Muscle of leg (tissue), 3 donors: ENCODE measurements at regions not wholly inside any gene's neighbourhood (a gene's known extent, or its start where the extent isn't known, plus 50 kb on each side); places are given as distances from the start of the nearest gene placed in this dataset.

Source experiments
- DNase-seq: peaks from one replicate; pipeline ENCODE4 v3.0.0; 2013
- H3K27ac ChIP-seq: one replicate; pipeline ENCODE4 v1.5.1; 2013; ENCODE audit warnings: mild to moderate bottlenecking, low read length, control low read depth
- H3K27me3 ChIP-seq: one replicate; pipeline ENCODE4 v1.6.1; 2013; ENCODE audit warnings: low read length; ENCODE audit not compliant: control insufficient read depth, insufficient read depth
- H3K36me3 ChIP-seq: one replicate; pipeline ENCODE4 v1.6.1; 2013; ENCODE audit warnings: low read length; ENCODE audit not compliant: control insufficient read depth, insufficient read depth
- H3K4me1 ChIP-seq: one replicate; pipeline ENCODE4 v1.6.1; 2013; ENCODE audit warnings: low read length; ENCODE audit not compliant: control insufficient read depth, insufficient read depth
- H3K4me3 ChIP-seq: one replicate; pipeline ENCODE4 v1.5.1; 2013; ENCODE audit warnings: low read length, control low read depth
- H3K9me3 ChIP-seq: replicated peaks from 2 replicates; pipeline ENCODE4 v1.6.1; 2013; ENCODE audit warnings: low read depth, low read length; ENCODE audit not compliant: control insufficient read depth
- WGBS: methylation state at CpG from one replicate; pipeline ENCODE4 v1.1.5; 2013; ENCODE audit warnings: missing lambda C conversion rate; ENCODE audit not compliant: insufficient coverage; 5-methylcytosine and 5-hydroxymethylcytosine counted together

DNA sequence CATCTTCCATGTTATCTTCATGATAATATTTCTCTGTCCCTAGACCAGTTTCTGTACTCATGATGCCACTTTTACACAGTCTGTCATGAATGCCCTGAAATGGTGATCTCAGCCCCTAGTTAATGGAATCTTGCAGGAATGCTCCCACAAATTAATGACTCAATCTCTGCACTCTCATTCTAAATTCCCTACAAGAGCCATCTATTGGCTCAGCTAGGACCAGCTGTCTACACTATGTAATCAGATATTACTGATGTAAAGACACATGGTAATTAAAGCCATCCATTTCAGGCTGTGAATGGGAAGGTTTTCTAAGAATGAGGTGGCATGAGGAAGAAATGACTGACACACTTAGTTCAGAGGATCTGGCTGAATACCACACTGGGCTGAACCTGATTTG, 199.1 kb upstream of the KCND3 start:
- Histone ChIP-seq H3K9me3 (no peaks in the 10 kb centered on the region), H3K27me3 (no peaks in the 10 kb centered on the region), H3K4me1 (no peaks in the 10 kb centered on the region)

DNA sequence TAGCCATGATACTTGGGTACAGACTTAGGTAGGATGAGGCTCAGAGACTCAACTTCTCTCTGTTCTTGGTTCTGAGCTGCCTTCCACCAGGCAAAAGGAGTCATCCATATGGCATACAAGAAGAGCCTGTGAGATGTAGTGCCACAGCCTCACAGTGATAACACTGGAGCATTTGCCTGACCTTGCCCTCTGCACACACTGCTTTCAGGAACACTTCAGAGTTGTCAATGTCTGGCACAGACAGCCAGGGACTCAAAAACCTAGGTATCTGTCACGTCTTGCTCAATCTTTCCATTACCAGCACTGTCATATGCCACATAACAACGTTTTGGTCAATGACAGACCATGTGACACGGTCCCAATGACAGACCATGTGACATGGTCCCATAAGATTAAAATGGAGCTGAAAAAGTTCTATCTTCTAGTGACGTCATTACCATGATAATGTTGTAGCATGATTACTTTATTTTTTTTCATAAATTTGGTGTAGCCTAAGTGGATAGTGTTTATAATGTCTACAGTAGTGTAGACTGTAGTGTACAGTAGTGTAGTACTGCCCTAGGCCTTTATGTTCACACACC, 199.9 kb upstream of the CTTNBP2NL start:
- no peaks in the 10 kb centered on the region for H3K27me3 ChIP-seq
- DNase-seq = no peak
- no peak overlapping the region for H3K27ac ChIP-seq
- no peaks in the 10 kb centered on the region for H3K9me3 ChIP-seq
- H3K4me1 ChIP-seq = no peaks in the 10 kb centered on the region
- no peaks in the 10 kb centered on the region for H3K36me3 ChIP-seq
- no peak overlapping the region for H3K4me3 ChIP-seq
- no CpG with 5 or more reads among the region's 4 CpGs for whole genome bisulfite sequencing

More for the DNA sequence above, 199.1 kb upstream of the KCND3 start:
- no peak overlapping the region for H3K4me3 ChIP-seq
- DNase-seq = no peak
- no peaks in the 10 kb centered on the region for H3K36me3 ChIP-seq
- no peak overlapping the region for H3K27ac ChIP-seq

DNA sequence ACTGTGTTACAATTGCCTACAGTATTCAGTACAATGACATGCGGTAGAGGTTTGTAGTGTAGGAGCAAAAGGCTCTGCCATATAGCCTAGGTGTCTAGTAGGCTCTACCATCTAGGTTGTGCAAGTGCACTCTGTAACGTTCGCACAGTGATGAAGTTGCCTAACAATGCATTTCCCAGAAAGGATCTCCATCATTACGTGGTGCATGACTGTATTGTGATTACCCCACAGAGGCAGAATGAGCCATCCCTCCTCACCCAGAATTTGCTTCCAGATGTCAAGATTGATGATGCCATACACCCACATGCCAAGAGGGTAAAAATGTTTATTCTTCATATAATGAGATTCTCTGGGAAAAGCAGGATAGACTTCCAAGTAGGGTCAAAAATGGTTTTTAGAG, 199.3 kb upstream of the CTTNBP2NL start:
- Histone ChIP-seq H3K27me3 (no peaks in the 10 kb centered on the region), H3K27ac (no peak overlapping the region), H3K4me1 (no peaks in the 10 kb centered on the region), H3K9me3 (no peaks in the 10 kb centered on the region), H3K36me3 (no peaks in the 10 kb centered on the region), H3K4me3 (no peak overlapping the region)
- no peak for DNase-seq
- WGBS = no CpG with 5 or more reads among the region's 4 CpGs

DNA sequence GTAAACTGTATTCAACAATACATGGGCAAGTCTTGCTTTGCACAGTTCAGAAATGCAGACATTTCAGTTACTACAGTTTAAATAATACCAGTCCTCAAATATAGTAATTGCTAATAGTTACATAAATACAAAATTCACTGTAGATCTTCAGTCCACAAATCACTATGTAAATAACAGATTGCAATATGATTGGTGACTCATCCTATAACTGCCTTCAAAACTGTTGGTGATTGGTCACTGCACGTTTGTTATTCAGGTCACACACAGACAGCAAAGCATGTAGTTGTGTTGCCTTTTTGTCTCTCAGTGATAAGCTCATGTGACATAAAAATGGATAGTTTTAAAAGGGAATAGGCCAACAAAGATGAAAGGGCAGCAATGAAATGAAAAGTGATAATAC, 186.5 kb upstream of the CTTNBP2NL start:
- Histone ChIP-seq H3K9me3 (no peaks in the 10 kb centered on the region), H3K4me1 (no peaks in the 10 kb centered on the region), H3K27me3 (no peaks in the 10 kb centered on the region), H3K4me3 (no peak overlapping the region), H3K36me3 (no peaks in the 10 kb centered on the region), H3K27ac (no peak overlapping the region)
- DNase-seq = no peak
- 60% methylated on average over 1 of the region's 1 CpG for WGBS

DNA sequence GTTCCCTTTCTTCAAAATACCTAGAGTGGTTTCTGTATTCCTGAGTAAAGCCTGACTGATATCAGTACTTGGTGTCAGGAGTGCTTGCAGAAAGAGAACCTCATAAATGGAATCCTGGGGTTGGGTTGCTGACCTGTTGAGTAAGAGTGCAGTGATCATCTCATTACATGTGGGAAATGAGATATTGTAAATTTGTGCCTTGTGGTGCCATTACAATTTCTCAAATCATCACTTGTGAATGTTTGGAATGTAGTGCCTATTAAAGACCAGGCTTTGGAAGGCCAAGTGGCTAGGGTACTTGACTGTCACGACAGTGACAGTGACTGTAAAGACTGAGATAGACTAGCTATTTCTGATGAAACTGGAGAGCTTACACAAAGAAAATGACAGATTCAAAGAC, 176.7 kb upstream of the CTTNBP2NL start:
- H3K9me3 ChIP-seq = no peaks in the 10 kb centered on the region
- no peak overlapping the region for H3K4me3 ChIP-seq
- no peak for DNase-seq
- WGBS = 83% methylated on average over 1 of the region's 1 CpG
- no peaks in the 10 kb centered on the region for H3K27me3 ChIP-seq
- H3K27ac ChIP-seq = no peak overlapping the region
- no peaks in the 10 kb centered on the region for H3K4me1 ChIP-seq
- no peaks in the 10 kb centered on the region for H3K36me3 ChIP-seq

DNA sequence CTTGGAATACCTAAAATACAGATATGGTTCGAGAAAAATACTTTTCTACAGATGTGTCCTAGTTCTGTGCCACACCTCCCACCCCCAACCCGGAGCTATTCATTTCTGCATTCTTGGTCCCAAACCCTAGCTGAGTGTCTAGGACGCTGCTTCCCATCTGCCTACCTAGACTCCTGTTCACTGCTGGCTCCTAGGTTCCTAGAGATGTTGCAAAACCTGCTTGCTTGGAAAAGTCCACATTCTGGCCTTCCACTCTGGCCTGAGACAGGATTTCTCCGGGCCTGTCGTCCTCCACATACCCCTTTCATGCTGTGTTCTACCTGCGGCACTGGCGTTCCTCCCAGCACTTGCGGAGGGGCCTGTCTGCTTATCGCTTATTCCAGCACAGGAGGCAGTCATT, 165.8 kb upstream of the CTTNBP2NL start:
- DNase-seq = no peak
- H3K4me1 ChIP-seq = no peaks in the 10 kb centered on the region
- WGBS = 83% methylated on average over 7 of the region's 9 CpGs
- no peak overlapping the region for H3K27ac ChIP-seq
- no peak overlapping the region for H3K4me3 ChIP-seq
- H3K27me3 ChIP-seq = no peaks in the 10 kb centered on the region
- H3K36me3 ChIP-seq = no peaks in the 10 kb centered on the region
- no peaks in the 10 kb centered on the region for H3K9me3 ChIP-seq

DNA sequence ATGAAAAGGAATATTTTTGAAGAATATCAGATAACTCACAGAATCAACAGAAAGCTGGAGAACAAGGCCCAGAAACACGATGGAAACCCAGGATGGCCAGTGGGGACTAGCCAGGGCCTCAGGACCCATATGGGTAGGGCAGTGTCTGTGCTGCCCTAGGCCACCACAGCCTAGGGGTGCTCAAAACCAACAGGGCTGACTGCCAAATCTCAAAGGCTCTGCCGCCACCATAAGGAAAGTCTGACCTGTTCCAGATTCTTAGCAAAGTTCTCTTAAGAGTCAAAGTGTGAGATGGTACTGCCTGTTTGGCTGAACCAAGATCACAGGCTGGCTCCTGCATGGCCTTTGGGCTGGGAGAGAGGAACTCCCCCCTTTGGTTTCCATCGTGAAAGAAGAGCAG, 164.7 kb upstream of the CTTNBP2NL start:
- Histone ChIP-seq H3K4me3 (no peak overlapping the region), H3K9me3 (no peaks in the 10 kb centered on the region), H3K36me3 (no peaks in the 10 kb centered on the region), H3K27me3 (no peaks in the 10 kb centered on the region), H3K4me1 (no peaks in the 10 kb centered on the region), H3K27ac (no peak overlapping the region)
- 37% methylated on average over 2 of the region's 3 CpGs for WGBS
- no peak for DNase-seq

DNA sequence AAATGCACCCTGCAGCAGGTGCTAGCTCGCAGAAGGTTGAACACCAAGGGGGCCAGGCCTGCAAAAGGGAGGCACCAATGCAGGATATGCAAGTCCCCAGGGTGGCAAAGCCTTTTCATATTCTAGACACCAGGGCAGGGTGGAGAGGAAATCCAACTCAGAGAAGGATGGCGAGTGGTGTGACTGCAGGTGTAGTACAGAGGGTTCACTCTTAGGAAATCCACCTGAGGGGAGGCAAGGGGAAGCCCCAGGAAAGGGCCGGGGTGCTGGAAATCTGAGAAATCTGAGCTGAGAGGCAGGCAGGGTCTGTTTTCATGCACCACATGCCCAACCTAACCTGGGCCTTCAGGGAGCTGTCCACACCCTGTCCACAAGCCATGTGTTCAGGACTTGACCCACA, 163.2 kb upstream of the CTTNBP2NL start:
- no peaks in the 10 kb centered on the region for H3K4me1 ChIP-seq
- H3K4me3 ChIP-seq = no peak overlapping the region
- no peak for DNase-seq
- H3K27ac ChIP-seq = no peak overlapping the region
- no peaks in the 10 kb centered on the region for H3K36me3 ChIP-seq
- no peaks in the 10 kb centered on the region for H3K27me3 ChIP-seq
- H3K9me3 ChIP-seq = no peaks in the 10 kb centered on the region
- no CpG with 5 or more reads among the region's 3 CpGs for WGBS

DNA sequence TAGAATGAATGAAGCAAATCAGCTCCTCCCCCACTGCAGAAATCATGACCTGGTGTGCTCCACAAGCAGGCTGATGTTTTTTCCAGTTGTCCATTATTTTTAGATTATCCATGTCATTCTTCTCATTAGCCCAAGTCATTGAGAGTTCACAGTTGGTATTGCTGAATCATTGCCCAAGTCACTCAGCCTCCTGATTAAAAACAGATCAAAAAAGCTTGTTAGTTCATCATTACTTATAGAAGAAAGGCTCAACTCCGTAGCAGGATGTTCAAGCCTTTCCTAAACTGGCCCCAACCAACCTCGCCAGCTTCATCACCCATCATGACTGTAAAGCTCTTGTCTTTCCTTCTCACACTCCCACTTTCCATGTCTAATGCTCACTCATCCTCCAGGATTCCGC, 161.3 kb upstream of the CTTNBP2NL start:
- Histone ChIP-seq H3K36me3 (no peaks in the 10 kb centered on the region), H3K4me3 (no peak overlapping the region), H3K9me3 (no peaks in the 10 kb centered on the region), H3K27me3 (no peaks in the 10 kb centered on the region), H3K4me1 (no peaks in the 10 kb centered on the region), H3K27ac (no peak overlapping the region)
- WGBS = 93% methylated on average over 2 of the region's 3 CpGs
- DNase-seq = no peak

DNA sequence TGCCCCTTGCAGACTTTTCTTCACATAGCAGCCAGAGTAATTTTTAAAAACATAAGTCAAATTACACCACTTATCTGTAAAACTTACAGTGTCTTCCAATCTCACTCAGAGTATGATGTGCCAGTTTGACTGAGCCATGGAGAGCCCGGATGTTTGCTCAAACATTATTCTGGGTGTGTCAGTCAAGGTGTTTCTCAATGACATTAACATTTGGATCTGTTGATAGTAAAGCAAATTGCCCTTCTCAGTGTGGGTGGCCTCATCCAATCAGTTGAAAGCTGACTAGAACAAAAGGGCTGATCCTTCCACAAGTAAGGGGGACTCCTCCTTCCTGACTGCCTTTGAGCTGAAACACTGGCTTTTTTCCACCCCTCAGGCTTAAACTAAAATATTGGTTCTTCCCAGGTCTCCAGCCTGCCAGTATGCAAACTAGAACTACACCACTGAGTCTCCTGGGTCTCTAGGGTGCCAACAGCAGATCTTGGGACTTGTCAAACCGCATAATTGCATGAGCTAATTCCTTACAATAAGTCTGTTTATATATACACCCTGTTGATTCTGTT, 157.9 kb upstream of the CTTNBP2NL start:
- WGBS = 71% methylated on average over 1 of the region's 2 CpGs
- H3K27me3 ChIP-seq = no peaks in the 10 kb centered on the region
- DNase-seq = no peak
- no peaks in the 10 kb centered on the region for H3K36me3 ChIP-seq
- H3K27ac ChIP-seq = no peak overlapping the region
- no peak overlapping the region for H3K4me3 ChIP-seq
- H3K4me1 ChIP-seq = no peaks in the 10 kb centered on the region
- H3K9me3 ChIP-seq = no peaks in the 10 kb centered on the region
